AG04450 (cell line): ENCODE measurements at regions not wholly inside any gene's neighbourhood (a gene's known extent, or its start where the extent isn't known, plus 50 kb on each side); places are given as distances from the start of the nearest gene placed in this dataset.

ENCODE experiments used
- CTCF ChIA-PET: fragments of 300-600, 350-600 bp; formaldehyde crosslinking; extraction: SDS; loops from one replicate; lab custom pipeline; 2022; ENCODE audit warnings: antibody characterized with exemption, inconsistent platforms; lab: Charles Lee
- POLR2A ChIA-PET: fragments of 350-600 bp; formaldehyde crosslinking; extraction: SDS; loops from one replicate; lab custom pipeline; 2021; ENCODE audit warnings: antibody characterized with exemption, inconsistent platforms; lab: Yijun Ruan, JAX
- DNase-seq: peaks from one replicate; pipeline ENCODE4 v3.0.0-alpha.2; 2011; ENCODE audit warnings: low read depth, low spot score
- H3K27ac ChIP-seq: one replicate; pipeline ENCODE4 v1.5.1; 2012; ENCODE audit warnings: low read depth, low read length, control low read depth
- H3K27me3 ChIP-seq: one replicate; pipeline ENCODE4 v1.6.0; 2012; ENCODE audit warnings: low read length; ENCODE audit not compliant: control insufficient read depth, insufficient read depth
- H3K4me3 ChIP-seq: 2 replicates; pipeline ENCODE4 v1.5.1; 2011; ENCODE audit warnings: mild to moderate bottlenecking, low read depth, low read length, control low read depth
- H3K9me3 ChIP-seq: 2 replicates; pipeline ENCODE4 v1.5.1; 2012; ENCODE audit warnings: low read length; ENCODE audit not compliant: control insufficient read depth, insufficient read depth
- TF ChIP-seq, protein P1 (sequence below): IDR thresholded peaks from 2 replicates; pipeline ENCODE4 v1.5.1; 2011; ENCODE audit warnings: low read depth, low read length, control low read depth, inconsistent platforms

DNA sequence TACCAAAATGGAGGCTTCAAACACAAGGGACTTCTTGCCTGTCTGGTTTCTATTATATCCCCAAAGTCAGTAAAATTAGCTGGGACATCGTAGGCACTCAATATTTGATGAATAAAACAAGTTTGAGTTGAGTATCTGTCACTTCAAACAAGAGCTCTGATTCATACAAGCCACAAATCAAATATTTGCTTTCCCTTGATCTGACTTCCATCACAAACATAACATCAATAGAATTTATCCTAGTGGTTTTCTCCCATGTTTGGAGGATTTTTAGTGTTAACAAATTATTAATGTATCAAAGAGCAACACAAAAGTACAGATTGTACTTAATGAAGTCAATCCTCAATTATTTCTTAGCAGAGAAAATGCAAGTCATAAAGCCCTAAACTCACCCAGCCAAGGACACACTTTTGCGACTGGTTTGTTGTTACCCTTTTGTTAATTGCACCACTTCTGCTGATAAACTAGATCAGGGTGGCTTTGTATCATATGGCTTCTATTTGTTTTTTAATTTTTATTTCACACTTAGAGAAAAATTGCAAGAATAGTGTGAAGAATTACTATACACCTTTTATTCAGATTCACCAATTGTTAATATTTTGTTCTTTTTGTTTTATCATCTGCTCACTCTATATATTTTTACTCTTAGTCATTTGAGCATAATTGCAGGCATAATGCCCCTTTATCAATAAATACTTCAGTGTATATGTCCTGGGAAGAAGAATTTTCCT, 117.4 kb upstream of the PRDM1 start:
- ChIA-PET CTCF (no interaction called here), POLR2A (no interaction called here)
- TF ChIP-seq, protein P1, sequence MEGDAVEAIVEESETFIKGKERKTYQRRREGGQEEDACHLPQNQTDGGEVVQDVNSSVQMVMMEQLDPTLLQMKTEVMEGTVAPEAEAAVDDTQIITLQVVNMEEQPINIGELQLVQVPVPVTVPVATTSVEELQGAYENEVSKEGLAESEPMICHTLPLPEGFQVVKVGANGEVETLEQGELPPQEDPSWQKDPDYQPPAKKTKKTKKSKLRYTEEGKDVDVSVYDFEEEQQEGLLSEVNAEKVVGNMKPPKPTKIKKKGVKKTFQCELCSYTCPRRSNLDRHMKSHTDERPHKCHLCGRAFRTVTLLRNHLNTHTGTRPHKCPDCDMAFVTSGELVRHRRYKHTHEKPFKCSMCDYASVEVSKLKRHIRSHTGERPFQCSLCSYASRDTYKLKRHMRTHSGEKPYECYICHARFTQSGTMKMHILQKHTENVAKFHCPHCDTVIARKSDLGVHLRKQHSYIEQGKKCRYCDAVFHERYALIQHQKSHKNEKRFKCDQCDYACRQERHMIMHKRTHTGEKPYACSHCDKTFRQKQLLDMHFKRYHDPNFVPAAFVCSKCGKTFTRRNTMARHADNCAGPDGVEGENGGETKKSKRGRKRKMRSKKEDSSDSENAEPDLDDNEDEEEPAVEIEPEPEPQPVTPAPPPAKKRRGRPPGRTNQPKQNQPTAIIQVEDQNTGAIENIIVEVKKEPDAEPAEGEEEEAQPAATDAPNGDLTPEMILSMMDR = no peak
- H3K27ac ChIP-seq = no peak overlapping the region
- H3K4me3 ChIP-seq = no peak overlapping the region
- H3K9me3 ChIP-seq = no peaks in the 10 kb centered on the region; the same call in 1 of the 2 replicates
- no peaks in the 10 kb centered on the region for H3K27me3 ChIP-seq
- DNase-seq = no peak

DNA sequence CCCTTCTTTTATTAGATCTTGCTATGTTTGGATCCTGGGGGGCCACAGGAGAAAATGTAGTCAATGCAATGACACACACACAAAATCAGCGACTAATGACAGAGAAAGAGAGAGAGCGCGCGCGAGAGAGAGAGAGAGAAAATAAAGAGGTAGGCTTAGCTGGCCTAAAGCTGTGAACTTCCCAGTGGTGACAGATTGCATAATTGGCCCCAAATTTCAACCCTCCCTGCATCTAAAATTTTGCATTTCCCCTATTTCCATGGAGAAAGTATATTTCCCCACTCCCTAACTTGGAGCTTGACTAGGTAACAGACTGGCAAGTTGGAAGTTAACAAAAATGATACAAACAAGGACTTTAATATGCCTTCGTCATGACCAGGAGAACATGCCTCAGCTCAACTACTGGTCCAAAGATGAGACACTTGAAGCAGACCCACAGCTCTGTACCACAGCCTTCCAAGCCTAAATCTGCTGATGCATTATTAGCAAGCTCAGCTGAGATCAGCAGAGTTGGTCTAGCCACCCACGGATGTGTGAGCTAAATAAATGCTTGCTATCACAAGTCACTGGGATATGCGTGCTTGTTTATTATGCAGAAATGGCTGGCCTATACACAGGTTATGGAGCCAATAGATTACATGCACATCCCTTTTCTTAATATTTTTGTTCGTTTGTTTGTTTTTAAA, 118.1 kb upstream of the PRDM1 start:
- no peak overlapping the region for H3K4me3 ChIP-seq
- POLR2A ChIA-PET = no interaction called here
- CTCF ChIA-PET = no interaction called here
- H3K9me3 ChIP-seq = no peaks in the 10 kb centered on the region; the same call in 1 of the 2 replicates
- TF ChIP-seq, protein P1 = no peak
- H3K27me3 ChIP-seq = no peaks in the 10 kb centered on the region
- no peak overlapping the region for H3K27ac ChIP-seq
- DNase-seq = no peak

DNA sequence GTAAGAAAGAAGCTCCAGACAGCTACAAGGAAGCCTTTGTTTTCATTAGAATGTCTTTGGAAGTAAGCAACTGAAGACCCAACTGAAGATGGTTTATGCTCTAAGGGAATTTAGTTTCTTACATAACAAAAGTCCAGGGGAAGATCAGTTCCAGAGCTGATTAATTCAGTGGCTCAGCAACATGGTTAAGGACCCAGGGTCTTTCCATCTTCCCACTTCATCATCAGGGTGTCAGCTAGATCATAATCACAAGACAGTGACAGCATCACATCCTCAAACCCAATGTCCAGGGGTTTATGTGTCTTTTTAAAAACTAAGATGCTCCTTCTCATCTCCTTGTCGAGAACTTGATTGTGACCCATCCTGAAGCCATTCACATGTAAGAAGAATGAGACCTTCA, 119.7 kb upstream of the PRDM1 start:
- no peaks in the 10 kb centered on the region for H3K9me3 ChIP-seq
- H3K27ac ChIP-seq = no peak overlapping the region
- DNase-seq = no peak
- TF ChIP-seq, protein P1 = no peak
- H3K4me3 ChIP-seq = no peak overlapping the region
- H3K27me3 ChIP-seq = no peaks in the 10 kb centered on the region
- CTCF ChIA-PET = interaction anchor here (0.6 to 1.2 kb wide), 2 partner anchors 34 to 483 kb away, joined by 3 to 4 read pairs; no protein-coding TSS in a partner anchor
- POLR2A ChIA-PET = no interaction called here

DNA sequence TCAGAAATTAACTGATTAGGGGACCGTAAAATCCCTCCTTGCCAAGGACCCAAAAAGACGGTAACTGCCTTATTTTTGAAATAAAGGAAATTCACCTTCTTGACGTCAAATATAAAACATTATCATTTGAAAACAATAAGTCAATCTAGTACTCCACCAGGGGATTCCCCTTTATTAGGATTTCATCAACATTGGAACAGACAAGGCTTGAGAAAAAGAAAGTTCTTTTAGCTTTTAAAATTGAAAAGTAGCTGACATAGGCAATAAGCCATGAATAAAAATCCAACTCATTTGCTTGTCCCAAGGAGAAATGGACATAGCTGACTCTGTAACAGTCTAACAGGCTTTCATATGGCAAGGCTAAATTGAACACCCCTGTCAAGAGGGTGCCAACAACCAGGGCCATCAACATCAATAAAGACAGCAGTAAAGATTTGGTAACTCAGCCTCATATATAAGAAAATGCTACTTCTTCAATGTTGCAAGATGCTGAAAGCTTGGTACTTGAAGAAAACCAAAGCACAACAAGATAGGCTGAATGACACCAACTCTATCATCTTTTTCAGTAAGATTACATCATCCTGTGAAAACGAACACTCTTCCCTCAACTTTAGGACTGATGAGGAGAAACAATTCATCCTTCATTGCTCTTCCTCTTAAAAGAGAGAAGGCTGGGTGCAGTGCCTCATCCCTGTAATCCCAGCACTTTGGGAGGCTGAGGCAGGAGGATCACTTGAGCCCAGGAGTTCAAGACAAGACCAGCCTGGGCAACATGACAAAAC, 121.0 kb upstream of the PRDM1 start:
- H3K4me3 ChIP-seq = no peak overlapping the region
- no peak for DNase-seq
- CTCF ChIA-PET = interaction anchor here (1.1 kb wide), 1 partner anchor 336 kb away, joined by 3 read pairs; no protein-coding TSS in a partner anchor
- POLR2A ChIA-PET = no interaction called here
- TF ChIP-seq, protein P1 = no peak
- H3K27me3 ChIP-seq = no peaks in the 10 kb centered on the region
- H3K9me3 ChIP-seq = no peaks in the 10 kb centered on the region
- no peak overlapping the region for H3K27ac ChIP-seq
